Activated naive CD4-positive, alpha-beta T cell treated with anti-CD3 and anti-CD28 coated beads, Interleukin-2, amount 50 U/mL, for 24 hours (primary cell): ENCODE measurements at regions not wholly inside any gene's neighbourhood (a gene's known extent, or its start where the extent isn't known, plus 50 kb on each side); places are given as distances from the start of the nearest gene placed in this dataset.

Experiments
- H3K27ac Mint-ChIP-seq: one replicate; pipeline ENCODE4 v1.8.0; 2021; ENCODE audit warnings: mild to moderate bottlenecking, mixed read lengths
- H3K27me3 Mint-ChIP-seq: one replicate; pipeline ENCODE4 v1.8.0; 2021; ENCODE audit warnings: mixed read lengths
- H3K36me3 Mint-ChIP-seq: one replicate; pipeline ENCODE4 v1.8.0; 2021; ENCODE audit warnings: mixed read lengths
- H3K4me1 Mint-ChIP-seq: one replicate; pipeline ENCODE4 v1.8.0; 2021; ENCODE audit warnings: mixed read lengths
- H3K4me3 Mint-ChIP-seq: one replicate; pipeline ENCODE4 v1.8.0; 2021; ENCODE audit warnings: mild to moderate bottlenecking, mixed read lengths
- H3K9me3 Mint-ChIP-seq: one replicate; pipeline ENCODE4 v1.8.0; 2021; ENCODE audit warnings: mixed read lengths

- Mint-ChIP-seq H3K36me3 (peaks cover 2% of the 10 kb centered on the region), H3K9me3 (peaks cover 6% of the 10 kb centered on the region), H3K4me3 (no peak overlapping the region), H3K27me3 (no peaks in the 10 kb centered on the region), H3K4me1 (no peaks in the 10 kb centered on the region), H3K27ac (no peak overlapping the region)
Measured at GRCh38 chr6:14259594-14260152, 142.1 kb downstream of the CD83 start.

- Mint-ChIP-seq H3K4me1 (peaks cover 9% of the 10 kb centered on the region), H3K27ac (no peak overlapping the region), H3K27me3 (no peaks in the 10 kb centered on the region), H3K36me3 (peaks cover 2% of the 10 kb centered on the region), H3K9me3 (peaks cover 6% of the 10 kb centered on the region), H3K4me3 (no peak overlapping the region)
Measured at GRCh38 chr6:14260839-14261238, 143.3 kb downstream of the CD83 start.

- H3K9me3 Mint-ChIP-seq, result peaks cover 6% of the 10 kb centered on the region
- no peak overlapping the region for H3K4me3 Mint-ChIP-seq
- H3K36me3 Mint-ChIP-seq, result peaks cover 2% of the 10 kb centered on the region
- no peaks in the 10 kb centered on the region for H3K27me3 Mint-ChIP-seq
- H3K27ac Mint-ChIP-seq, result no peak overlapping the region
- peaks cover 15% of the 10 kb centered on the region for H3K4me1 Mint-ChIP-seq
Measured at GRCh38 chr6:14263881-14264424, 146.4 kb downstream of the CD83 start.

- no peak overlapping the region for H3K4me3 Mint-ChIP-seq
- H3K4me1 Mint-ChIP-seq, result peaks cover 24% of the 10 kb centered on the region
- H3K36me3 Mint-ChIP-seq, result peaks cover 2% of the 10 kb centered on the region
- H3K9me3 Mint-ChIP-seq, result peaks cover 6% of the 10 kb centered on the region
- H3K27me3 Mint-ChIP-seq, result no peaks in the 10 kb centered on the region
- H3K27ac Mint-ChIP-seq, result no peak overlapping the region
Measured at GRCh38 chr6:14265049-14266021, 147.8 kb downstream of the CD83 start.

GRCh38 chr6:14266266-14266665, 148.7 kb downstream of the CD83 start:
- no peaks in the 10 kb centered on the region for H3K36me3 Mint-ChIP-seq
- H3K9me3 Mint-ChIP-seq, result no peaks in the 10 kb centered on the region
- H3K27me3 Mint-ChIP-seq, result no peaks in the 10 kb centered on the region
- no peak overlapping the region for H3K27ac Mint-ChIP-seq
- no peak overlapping the region for H3K4me3 Mint-ChIP-seq
- H3K4me1 Mint-ChIP-seq, result peaks cover 33% of the 10 kb centered on the region

DNA sequence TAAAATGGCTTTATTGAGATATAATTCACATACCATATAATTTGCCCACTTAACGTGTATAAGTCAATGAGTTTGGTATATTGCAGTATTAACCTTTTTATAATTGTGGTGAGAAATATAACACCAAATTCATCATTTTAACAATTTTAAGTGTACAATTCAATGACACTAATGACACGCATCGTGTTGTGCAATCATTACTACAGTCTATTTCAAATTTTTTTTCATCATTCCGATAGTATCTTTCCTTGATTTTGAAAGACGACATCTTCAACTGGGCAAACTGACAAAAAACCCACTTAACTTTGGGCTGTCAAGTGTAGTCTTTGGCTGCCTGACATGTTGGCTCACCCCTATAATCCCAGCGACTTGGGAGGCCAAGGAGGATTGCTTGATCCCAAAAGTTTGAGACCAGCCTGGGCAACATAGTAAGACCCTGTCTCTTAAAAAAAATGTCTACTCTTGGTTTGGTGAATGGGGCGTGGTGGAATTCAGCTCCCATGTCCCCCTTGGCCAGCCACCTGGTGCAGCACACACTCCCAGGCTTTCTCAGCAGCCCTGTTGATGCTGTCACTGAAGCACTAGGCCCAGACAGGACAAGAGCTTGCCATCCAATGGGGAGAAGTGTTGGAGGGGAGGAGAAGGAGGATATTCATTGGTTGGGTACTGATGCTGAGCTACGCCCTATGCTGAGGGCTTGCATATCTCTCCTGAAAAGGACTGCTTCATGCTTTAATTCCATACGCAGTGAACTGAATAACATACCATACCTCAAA, 150.5 kb downstream of the CD83 start:
- H3K27ac Mint-ChIP-seq, result no peak overlapping the region
- H3K4me1 Mint-ChIP-seq, result peaks cover 38% of the 10 kb centered on the region
- no peaks in the 10 kb centered on the region for H3K36me3 Mint-ChIP-seq
- no peaks in the 10 kb centered on the region for H3K9me3 Mint-ChIP-seq
- H3K4me3 Mint-ChIP-seq, result no peak overlapping the region
- no peaks in the 10 kb centered on the region for H3K27me3 Mint-ChIP-seq

DNA sequence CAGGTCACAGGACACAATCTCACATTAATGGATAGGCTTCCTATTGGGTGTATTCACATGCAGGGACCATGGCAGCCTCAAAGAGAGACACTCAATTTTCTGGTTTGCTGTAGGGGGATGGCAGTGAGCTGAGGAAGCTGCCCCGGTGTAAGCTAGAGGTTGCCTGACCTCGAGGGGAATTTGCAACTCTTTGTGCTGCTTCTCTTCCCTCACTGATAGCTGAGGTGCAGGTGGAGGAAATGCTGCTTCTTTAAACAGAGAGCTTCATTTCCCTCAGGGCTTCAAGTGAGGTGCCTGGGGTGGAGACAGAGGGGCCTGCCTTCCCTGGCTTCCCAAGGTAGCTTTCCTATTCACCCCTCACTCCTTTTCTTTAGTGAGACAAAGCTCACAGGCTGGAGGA, 151.9 kb downstream of the CD83 start:
- H3K9me3 Mint-ChIP-seq, result no peaks in the 10 kb centered on the region
- H3K27ac Mint-ChIP-seq, result no peak overlapping the region
- no peaks in the 10 kb centered on the region for H3K36me3 Mint-ChIP-seq
- H3K4me3 Mint-ChIP-seq, result no peak overlapping the region
- H3K27me3 Mint-ChIP-seq, result no peaks in the 10 kb centered on the region
- H3K4me1 Mint-ChIP-seq, result peaks cover 40% of the 10 kb centered on the region

DNA sequence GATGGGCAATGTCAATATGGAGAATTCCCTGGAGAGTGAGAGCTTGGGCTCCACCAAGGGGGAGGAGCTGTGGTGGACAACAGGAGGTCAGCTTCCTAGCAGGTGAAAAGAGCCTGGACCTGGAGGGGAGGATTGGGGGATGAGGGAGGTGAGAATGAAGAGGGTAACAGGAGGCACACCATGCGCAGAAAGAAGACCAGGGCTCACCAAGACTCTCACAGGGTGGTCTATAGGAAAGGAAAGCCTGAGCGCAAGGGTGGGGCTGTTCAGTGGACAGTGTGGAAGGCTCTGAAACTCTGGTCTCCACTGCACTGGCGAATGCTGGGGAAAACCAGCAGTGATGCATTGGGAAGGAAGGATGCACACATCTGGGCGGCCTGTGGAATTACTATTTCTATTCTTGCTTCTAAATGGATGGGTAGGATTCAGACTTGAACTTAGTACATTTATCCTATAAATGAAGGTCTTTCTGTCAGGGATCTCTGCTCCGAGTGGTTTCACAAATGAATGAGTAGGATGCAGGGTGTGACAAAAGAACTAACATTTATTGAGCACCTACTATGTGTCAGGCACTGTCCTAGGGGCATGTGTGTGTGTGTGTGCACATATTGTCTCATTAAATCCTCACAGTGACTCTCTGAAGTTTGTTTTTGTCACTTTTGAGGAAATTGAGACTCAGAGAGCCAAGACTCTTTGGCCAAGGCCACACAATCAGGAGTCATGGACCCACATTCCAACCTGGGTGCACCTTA, 152.7 kb downstream of the CD83 start:
- peaks cover 45% of the 10 kb centered on the region for H3K4me1 Mint-ChIP-seq
- no peaks in the 10 kb centered on the region for H3K36me3 Mint-ChIP-seq
- H3K27me3 Mint-ChIP-seq, result no peaks in the 10 kb centered on the region
- H3K9me3 Mint-ChIP-seq, result no peaks in the 10 kb centered on the region
- no peak overlapping the region for H3K27ac Mint-ChIP-seq
- H3K4me3 Mint-ChIP-seq, result no peak overlapping the region

DNA sequence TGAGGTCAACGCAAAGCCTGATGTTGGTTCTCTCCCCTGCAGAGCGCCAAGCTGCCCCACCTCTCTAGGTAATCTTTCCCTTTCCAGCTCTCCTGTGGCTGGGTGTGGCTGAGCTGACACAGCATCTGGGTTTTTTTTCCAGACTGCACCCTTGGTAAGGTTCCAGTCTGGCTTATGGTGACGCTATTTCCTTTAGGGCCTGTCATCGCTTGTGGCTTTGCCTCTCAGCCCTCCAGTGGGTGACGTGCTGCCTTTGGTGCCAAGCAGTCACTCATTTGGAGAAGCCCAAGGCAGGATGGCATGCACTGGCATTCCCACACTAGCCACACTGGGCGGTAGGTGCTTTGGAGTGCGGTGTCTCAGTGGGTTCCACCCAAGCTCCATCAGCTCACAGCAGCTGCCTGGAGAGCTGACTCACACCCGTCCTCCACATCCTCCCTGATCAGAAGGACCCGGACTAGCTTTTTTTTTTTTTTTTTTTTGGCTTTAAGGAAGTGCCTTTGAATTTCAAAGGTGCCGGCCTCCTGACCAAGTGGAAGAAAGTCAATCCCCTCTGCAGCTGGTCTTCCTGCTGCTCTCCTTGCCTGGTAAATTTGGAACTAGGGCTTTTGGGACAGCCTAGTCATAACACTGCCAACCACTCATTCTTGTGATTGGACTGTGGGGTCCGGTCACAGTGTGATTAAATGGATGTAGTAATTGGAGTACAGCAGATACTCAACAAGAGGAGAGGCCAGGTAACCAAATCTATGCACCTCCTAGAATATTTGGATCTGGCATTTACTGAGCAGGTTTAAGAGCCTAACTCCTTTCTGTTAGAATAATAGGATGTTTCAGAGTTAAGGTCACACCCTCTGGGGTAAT, 153.6 kb downstream of the CD83 start:
- no peaks in the 10 kb centered on the region for H3K27me3 Mint-ChIP-seq
- H3K27ac Mint-ChIP-seq, result no peak overlapping the region
- H3K9me3 Mint-ChIP-seq, result no peaks in the 10 kb centered on the region
- no peaks in the 10 kb centered on the region for H3K36me3 Mint-ChIP-seq
- no peak overlapping the region for H3K4me3 Mint-ChIP-seq
- peaks cover 47% of the 10 kb centered on the region for H3K4me1 Mint-ChIP-seq

DNA sequence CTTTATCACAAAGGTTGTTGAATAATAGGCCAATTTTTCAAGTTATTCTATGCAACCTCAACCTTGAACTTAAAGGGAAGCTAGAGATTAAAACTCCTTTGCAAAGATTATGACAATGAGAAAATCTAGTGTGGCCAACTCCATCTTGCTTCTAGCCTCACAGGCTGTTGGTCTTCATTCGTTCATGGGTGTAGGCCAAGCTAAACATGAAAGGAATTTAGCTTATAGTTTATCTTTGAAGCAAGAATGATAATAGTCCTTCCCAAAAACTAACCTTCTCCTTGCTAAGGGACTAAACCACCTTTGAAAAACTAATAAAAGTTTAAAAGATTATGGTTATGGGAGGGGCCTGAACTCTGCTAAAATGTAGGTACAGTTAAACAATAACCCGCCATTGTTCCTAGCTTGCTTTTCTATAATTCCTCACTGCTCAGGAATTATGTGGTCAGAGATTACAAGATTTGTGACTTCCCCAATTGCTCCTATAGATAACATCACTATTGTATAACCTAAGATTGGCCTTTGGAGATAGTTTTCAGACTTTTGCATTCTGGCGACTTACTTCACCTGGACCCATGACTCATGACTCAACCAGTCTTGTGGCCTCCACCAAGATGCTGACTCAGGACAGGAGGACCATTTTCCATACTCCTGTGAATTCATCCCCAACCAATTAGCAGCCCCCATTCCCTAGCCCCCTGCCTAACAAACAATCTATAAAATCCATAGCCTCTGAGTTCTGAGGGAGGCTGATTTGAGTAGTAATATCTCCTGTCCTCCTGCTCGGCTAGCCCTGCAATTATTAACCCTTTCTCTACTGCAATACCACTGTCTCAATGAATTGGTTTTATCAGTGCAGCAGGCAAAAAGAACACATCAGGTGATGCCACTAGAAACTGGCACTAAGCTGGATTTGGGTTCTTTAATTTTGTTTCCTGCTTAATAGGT, 154.5 kb downstream of the CD83 start:
- no peaks in the 10 kb centered on the region for H3K27me3 Mint-ChIP-seq
- no peaks in the 10 kb centered on the region for H3K9me3 Mint-ChIP-seq
- no peak overlapping the region for H3K27ac Mint-ChIP-seq
- no peak overlapping the region for H3K4me3 Mint-ChIP-seq
- no peaks in the 10 kb centered on the region for H3K36me3 Mint-ChIP-seq
- H3K4me1 Mint-ChIP-seq, result peaks cover 52% of the 10 kb centered on the region

GRCh38 chr6:14272737-14273085, 155.1 kb downstream of the CD83 start:
- Mint-ChIP-seq H3K4me1 (peaks cover 59% of the 10 kb centered on the region), H3K4me3 (no peak overlapping the region), H3K27ac (no peak overlapping the region), H3K36me3 (no peaks in the 10 kb centered on the region), H3K9me3 (no peaks in the 10 kb centered on the region), H3K27me3 (no peaks in the 10 kb centered on the region)

DNA sequence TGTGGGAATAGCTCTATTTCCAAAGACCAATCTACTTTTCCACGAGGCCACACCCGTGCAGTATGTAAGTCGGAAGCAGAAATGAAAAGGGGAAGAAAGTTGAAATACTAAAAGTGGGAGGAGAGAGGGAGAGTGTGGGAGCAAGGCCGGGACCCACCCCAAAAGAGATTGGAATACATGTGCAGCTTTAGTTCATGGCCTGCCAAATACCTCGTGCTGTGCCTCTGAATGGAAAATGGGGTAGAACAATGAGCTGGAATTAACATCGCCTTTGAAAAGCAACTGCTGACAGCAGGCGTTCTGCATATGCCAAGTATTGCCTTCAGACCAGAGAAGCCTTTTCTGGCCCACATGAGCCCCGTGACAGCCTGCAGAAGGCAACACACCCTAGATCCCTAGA, 155.6 kb downstream of the CD83 start:
- Mint-ChIP-seq H3K36me3 (no peaks in the 10 kb centered on the region), H3K4me3 (no peak overlapping the region), H3K27me3 (no peaks in the 10 kb centered on the region), H3K9me3 (no peaks in the 10 kb centered on the region), H3K27ac (no peak overlapping the region), H3K4me1 (peaks cover 63% of the 10 kb centered on the region)

- Mint-ChIP-seq H3K4me1 (peaks cover 65% of the 10 kb centered on the region), H3K9me3 (no peaks in the 10 kb centered on the region), H3K4me3 (no peak overlapping the region), H3K36me3 (no peaks in the 10 kb centered on the region), H3K27me3 (no peaks in the 10 kb centered on the region), H3K27ac (no peak overlapping the region)
Measured at GRCh38 chr6:14274016-14274415, 156.4 kb downstream of the CD83 start.
